Testis (tissue), 2 donors: ENCODE measurements at regions not wholly inside any gene's neighbourhood (a gene's known extent, or its start where the extent isn't known, plus 50 kb on each side); places are given as distances from the start of the nearest gene placed in this dataset.

ENCODE experiments used
- POLR2A ChIP-seq: fragments of 450-650 bp; IDR thresholded peaks from one replicate; pipeline ENCODE4 v1.6.1; 2017; ENCODE audit warnings: antibody characterized with exemption, mild to moderate bottlenecking, moderate library complexity
- TF ChIP-seq, protein P1 (sequence below), 3 experiments: fragments of 450-650 bp in 2 of 3; fragments of 200-600 bp in 1 of 3; sonication (generic) in 1 of 3; IDR thresholded peaks; one replicate each; pipeline ENCODE4 v1.5.1; 2016 to 2019; ENCODE audit warnings: antibody characterized with exemption in 3 of 3, mild to moderate bottlenecking in 2 of 3, moderate library complexity in 1 of 3

DNA sequence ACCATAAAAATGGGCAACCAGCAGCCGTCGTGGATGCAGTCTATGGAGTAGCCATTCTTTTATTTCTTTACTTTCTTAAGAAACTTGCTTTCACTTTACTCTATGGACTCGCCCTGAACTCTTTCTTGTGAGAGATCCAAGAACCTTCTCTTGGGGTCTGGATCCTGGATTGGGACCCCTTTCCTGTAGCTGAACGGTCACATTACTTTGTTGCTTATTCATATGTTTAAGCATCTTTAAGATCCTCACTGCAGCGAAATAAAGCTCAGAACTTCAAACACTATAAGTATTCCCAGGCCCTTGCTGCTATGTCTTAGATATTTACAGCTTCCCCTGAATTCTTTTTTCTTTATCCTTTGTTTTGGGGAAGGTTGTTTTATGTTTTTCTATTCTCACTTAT lies 187.8 kb upstream of the DDI1 start:
- no peak for TF ChIP-seq POLR2A
- TF ChIP-seq, protein P1, sequence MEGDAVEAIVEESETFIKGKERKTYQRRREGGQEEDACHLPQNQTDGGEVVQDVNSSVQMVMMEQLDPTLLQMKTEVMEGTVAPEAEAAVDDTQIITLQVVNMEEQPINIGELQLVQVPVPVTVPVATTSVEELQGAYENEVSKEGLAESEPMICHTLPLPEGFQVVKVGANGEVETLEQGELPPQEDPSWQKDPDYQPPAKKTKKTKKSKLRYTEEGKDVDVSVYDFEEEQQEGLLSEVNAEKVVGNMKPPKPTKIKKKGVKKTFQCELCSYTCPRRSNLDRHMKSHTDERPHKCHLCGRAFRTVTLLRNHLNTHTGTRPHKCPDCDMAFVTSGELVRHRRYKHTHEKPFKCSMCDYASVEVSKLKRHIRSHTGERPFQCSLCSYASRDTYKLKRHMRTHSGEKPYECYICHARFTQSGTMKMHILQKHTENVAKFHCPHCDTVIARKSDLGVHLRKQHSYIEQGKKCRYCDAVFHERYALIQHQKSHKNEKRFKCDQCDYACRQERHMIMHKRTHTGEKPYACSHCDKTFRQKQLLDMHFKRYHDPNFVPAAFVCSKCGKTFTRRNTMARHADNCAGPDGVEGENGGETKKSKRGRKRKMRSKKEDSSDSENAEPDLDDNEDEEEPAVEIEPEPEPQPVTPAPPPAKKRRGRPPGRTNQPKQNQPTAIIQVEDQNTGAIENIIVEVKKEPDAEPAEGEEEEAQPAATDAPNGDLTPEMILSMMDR (IDR thresholded peaks at IDR 0.05): no peak
